Cerebellar cortex (tissue), 1 donor: ENCODE measurements at regions not wholly inside any gene's neighbourhood (a gene's known extent, or its start where the extent isn't known, plus 50 kb on each side); places are given as distances from the start of the nearest gene placed in this dataset.
"Not testable (repeated sequence)": the region's sequence is repeated elsewhere in the genome, so short reads cannot be mapped to it uniquely, and the experiment has no call there.

Experiments
- DNase-seq: peaks from one replicate; pipeline ENCODE4 v3.0.0-alpha.2; 2015; ENCODE audit warnings: low spot score

GRCh38 chr2:145745387-145745721 lies 1225.4 kb upstream of the ZEB2 start:
- DNase-seq = not testable (repeated sequence)

- no peak for DNase-seq
Measured at GRCh38 chr2:145744541-145745386, 1224.8 kb upstream of the ZEB2 start.

- DNase-seq = no peak
Measured at GRCh38 chr2:145743011-145743410, 1223.1 kb upstream of the ZEB2 start.

GRCh38 chr2:145741636-145742035 lies 1221.7 kb upstream of the ZEB2 start:
- DNase-seq = no peak

- DNase-seq = no peak
Measured at GRCh38 chr2:145741181-145741580, 1221.3 kb upstream of the ZEB2 start.

- DNase-seq = no peak
Measured at GRCh38 chr2:145740302-145740701, 1220.4 kb upstream of the ZEB2 start.

- no peak for DNase-seq
Measured at GRCh38 chr2:145739681-145740080, 1219.8 kb upstream of the ZEB2 start.

GRCh38 chr2:145736871-145737270 lies 1217.0 kb upstream of the ZEB2 start:
- no peak for DNase-seq

- no peak for DNase-seq
Measured at GRCh38 chr2:145731467-145731866, 1211.5 kb upstream of the ZEB2 start.

GRCh38 chr2:145729993-145730770 lies 1210.3 kb upstream of the ZEB2 start:
- no peak for DNase-seq

GRCh38 chr2:145729481-145729880 lies 1209.6 kb upstream of the ZEB2 start:
- no peak for DNase-seq

- no peak for DNase-seq
Measured at GRCh38 chr2:145728511-145728910, 1208.6 kb upstream of the ZEB2 start.

GRCh38 chr2:145725876-145726275 lies 1206.0 kb upstream of the ZEB2 start:
- DNase-seq = no peak

- DNase-seq = no peak
Measured at GRCh38 chr2:145724311-145724898, 1204.5 kb upstream of the ZEB2 start.

GRCh38 chr2:145723872-145724271 lies 1204.0 kb upstream of the ZEB2 start:
- DNase-seq = no peak

- no peak for DNase-seq
Measured at GRCh38 chr2:145721681-145722080, 1201.8 kb upstream of the ZEB2 start.

GRCh38 chr2:145715601-145716000 lies 1195.7 kb upstream of the ZEB2 start:
- no peak for DNase-seq

- no peak for DNase-seq
Measured at GRCh38 chr2:145710303-145710702, 1190.4 kb upstream of the ZEB2 start.

- DNase-seq = no peak
Measured at GRCh38 chr2:145702305-145702704, 1182.4 kb upstream of the ZEB2 start.

- no peak for DNase-seq
Measured at GRCh38 chr2:145692971-145693478, 1173.1 kb upstream of the ZEB2 start.

GRCh38 chr2:145691659-145692058 lies 1171.7 kb upstream of the ZEB2 start:
- no peak for DNase-seq

GRCh38 chr2:145690183-145690778 lies 1170.4 kb upstream of the ZEB2 start:
- no peak for DNase-seq
